GM21526 (cell line): ENCODE measurements at regions not wholly inside any gene's neighbourhood (a gene's known extent, or its start where the extent isn't known, plus 50 kb on each side); places are given as distances from the start of the nearest gene placed in this dataset.

ENCODE experiments used
- ATAC-seq: cut with Tn5 transposase; IDR thresholded peaks from one replicate; pipeline ENCODE4 v1.9.1; 2021; ENCODE audit warnings: moderate library complexity; ENCODE audit not compliant: unreplicated experiment, low FRiP score

GRCh38 chr20:24378661-24379483, 90.6 kb upstream of the SYNDIG1 start:
- no peak for ATAC-seq

GRCh38 chr20:24376311-24377099, 92.9 kb upstream of the SYNDIG1 start:
- no peak for ATAC-seq

GRCh38 chr20:24373372-24373771, 96.1 kb upstream of the SYNDIG1 start:
- no peak for ATAC-seq

- ATAC-seq = no peak
Observed at GRCh38 chr20:24370911-24371695, 98.3 kb upstream of the SYNDIG1 start.

DNA sequence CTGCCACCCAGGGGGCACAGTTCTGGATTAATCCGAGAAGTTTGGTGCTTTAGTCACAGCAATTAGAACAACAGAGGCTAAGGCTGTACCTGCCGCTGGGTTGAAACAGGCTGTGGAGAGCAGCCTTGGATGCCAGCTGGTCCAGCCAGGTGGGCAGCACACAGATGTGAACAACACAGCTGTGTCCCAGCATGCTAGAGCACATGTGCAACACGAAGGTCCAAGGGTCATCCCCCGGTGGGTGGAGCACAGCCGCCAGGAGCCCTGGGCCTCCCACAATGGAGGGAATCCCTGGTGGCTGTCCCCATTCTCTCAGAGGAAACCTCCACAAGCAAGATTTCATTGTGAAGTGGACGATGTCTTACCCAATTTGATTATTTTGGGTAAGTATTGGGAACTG, 99.2 kb upstream of the SYNDIG1 start:
- ATAC-seq = no peak

- ATAC-seq = no peak
Observed at GRCh38 chr20:24368253-24368652, 101.2 kb upstream of the SYNDIG1 start.

- no peak for ATAC-seq
Observed at GRCh38 chr20:24366336-24367004, 103.0 kb upstream of the SYNDIG1 start.

DNA sequence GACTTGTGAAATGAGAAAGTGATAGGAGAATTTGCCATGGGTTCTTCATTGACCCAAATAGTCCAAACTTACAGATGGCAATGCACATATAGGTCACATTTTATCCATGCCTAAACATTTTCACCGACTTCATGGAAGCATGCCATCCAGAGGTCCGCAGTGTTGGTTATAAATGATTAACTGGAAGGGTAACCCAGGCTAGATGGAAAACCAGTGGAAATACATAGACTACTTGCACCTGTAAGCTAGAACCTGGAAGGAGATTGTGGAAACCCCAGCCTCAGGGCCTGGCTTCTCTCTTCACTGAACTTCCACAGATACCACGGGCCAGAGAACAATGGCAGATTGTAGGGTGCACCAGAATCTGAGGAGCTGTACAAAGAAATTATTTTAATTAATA, 103.8 kb upstream of the SYNDIG1 start:
- no peak for ATAC-seq

DNA sequence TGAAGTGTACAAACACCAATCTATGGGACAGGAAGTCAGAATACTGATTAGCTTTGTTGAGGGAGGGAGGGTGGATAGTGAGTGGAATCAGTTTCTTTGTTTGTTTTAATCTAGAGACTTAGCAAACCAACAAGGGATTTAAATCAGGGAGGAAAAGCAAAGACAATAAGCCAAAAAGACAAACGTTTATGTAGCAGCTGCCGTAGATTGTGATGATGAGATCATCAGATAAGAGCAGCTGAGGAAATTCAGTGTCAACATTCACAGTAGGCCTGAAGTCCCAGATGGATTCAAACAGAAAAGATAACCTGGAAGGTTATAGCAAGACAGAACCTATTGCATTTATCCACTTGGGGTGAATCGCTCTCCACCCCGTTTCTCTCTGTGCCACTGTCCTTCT, 104.9 kb upstream of the SYNDIG1 start:
- no peak for ATAC-seq

DNA sequence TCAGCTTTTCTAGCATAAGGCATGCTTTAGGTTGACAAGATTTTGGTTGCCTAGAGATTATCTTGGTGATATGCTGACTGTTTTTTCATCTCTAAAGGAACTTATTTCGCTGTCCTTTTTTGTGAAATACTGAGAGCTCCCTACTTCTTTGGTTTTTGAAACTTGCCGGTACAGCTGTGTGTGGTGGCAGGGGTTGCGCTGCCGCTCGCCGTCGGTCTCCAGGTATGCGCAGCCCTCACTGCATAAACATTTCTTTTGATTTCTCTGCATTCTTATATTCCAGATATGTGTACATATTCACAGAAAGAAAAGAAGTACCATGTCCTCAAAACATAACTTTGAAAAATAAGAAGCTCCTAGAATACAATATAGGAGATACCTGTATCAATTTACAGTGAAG, 106.4 kb upstream of the SYNDIG1 start:
- ATAC-seq = no peak

DNA sequence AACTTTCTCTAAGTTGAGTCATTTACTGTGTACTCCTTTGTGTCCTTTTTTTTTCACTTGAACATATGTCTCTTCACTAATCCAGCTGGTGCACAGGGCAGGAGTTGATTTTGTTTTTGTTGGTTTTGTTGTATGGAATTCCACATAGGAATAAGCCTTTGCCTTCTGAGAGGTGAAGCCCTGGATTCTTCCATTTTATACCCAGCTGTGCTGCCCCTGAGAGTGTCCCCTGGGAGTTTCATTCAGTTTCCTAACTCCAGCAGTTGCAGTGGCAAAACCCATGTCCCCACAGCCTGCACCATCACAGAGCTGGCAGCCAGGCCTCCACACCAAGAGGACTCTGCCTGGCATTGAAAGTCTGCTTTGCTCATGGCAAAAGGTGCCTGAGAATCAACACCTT, 107.3 kb upstream of the SYNDIG1 start:
- ATAC-seq = no peak

DNA sequence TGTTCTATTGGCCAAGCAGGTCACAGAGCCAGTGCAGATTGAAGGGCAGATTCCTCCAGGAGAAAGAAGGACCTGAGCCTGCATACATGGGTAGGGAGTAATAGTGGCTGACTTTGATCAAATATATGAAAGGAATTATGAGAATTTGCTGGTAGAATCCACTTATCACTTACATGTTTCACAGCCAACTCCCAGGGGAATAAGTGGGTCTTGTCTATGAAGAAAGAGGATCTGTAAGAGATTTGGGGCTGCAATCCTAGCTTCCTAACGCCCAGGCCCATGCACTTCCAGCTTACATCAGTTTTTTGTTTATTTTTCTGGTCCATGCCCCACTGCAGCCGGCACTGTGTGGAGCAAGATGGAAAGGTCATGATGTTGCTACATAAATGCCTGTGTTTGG, 107.9 kb upstream of the SYNDIG1 start:
- ATAC-seq = no peak

DNA sequence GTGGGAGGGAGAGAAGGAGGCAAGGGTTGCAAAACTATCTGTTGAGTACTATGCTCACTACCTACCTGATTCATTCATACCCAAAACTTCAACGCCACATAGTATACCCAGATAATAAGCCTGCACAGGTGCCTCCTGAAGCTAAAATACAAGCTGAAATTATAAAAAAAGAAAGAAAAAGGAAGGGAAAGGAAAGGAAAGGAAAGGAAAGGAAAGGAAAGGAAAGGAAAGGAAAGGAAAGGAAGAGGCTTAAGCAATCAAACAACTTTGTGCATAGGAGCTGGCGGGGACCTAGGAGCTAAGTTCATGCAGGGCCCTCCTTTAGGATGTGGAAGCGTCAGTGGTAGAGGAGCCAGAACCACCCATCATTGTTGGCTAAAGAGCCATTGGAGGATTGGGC, 108.9 kb upstream of the SYNDIG1 start:
- ATAC-seq = no peak

DNA sequence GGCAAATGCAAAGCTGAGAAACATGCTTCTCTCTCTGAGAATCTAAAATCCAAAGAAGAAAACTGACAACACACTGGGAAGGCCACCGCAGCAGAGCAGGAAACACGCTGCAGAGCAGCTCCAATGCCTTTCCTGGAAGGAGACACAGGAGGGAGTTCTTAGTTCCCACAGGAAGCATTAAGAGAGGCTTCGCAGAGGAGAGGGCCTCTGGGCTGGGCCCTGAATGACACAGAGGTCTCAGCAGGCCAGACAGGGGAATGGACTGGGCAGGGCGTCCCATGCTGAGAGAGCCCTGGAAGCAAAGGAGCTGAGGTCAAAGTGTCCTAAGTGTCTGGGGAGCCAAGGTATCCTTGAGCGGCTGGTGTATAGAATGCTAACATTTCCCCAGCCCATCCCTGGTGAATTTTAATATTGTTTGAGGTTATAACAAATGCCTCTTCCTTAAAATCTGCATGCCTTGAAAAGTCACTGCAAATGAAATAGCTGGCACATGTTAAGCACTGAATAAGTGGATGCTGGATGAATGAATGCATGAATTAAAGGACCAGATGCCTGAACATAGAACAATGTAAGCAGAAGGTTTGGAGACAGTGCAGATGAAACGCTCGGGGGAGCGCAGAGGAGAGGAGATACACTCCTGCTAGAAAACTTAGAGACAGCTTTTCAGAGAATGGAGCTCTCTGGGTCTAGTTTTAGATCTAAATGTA, 110.0 kb upstream of the SYNDIG1 start:
- ATAC-seq = no peak

DNA sequence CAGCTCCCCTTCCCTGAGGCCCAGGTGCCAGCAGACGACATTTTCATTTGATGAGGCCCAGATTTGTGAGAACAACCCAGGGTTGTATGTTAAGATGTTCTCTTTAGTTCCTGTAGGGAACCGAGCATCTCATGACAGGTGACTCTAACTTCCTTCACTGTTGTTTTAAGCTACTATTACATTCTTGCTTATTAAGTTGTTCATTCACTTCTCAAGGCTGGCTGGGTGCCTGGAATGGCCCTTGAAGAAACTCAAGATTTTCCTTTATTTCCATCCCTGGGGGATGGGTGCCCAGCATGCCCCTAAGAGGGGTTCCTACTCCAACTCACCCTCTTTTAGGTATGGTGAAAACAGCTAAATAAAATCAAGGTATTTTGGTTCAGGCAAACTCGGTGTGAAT, 111.5 kb upstream of the SYNDIG1 start:
- no peak for ATAC-seq

DNA sequence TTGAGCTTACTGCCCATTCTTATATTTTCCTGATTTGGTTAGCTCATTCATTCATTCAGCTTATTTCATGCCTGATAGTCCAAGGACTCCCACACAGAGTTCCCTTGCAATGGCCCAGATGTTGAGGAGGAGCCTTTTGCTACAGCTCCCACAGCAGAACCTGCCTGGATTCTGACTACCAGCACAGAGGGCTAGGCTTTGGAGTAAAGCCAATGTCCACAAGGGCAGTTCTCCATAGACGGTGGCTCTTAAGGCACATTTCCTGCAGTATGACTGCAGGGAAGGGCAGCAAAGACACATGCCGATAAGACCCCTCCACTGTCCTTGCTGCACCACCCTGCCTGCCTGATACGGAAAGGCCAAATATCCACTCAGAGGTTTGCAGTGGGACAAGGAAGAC, 112.3 kb upstream of the SYNDIG1 start:
- no peak for ATAC-seq

- ATAC-seq = no peak
Observed at GRCh38 chr20:24353135-24353690, 116.2 kb upstream of the SYNDIG1 start.

DNA sequence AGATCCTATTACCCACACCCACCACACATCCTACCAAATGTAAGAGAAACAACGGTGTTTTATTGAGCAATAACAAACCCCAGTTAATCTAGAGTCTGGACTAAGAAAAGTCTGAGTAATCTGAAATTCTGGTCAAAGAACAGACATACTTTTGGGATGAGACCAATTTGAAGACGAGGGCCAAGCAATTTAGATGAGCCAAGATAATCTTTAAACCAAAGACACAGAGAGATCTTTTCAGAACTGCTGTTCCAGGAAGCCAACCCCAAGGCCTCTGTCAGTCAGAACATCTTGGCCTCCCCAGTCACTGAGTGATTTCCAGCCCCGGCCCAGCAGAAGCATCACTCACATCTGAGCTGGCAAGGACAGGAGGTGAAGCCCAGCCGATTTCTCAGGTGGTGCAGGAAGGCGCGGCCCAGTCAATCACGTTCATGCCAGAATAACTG, 118.5 kb upstream of the SYNDIG1 start:
- ATAC-seq = no peak

GRCh38 chr20:24341781-24342180, 127.6 kb upstream of the SYNDIG1 start:
- ATAC-seq = no peak

GRCh38 chr20:24340933-24341332, 128.5 kb upstream of the SYNDIG1 start:
- no peak for ATAC-seq
